NCI-H1930 (cell line): ENCODE measurements at regions not wholly inside any gene's neighbourhood (a gene's known extent, or its start where the extent isn't known, plus 50 kb on each side); places are given as distances from the start of the nearest gene placed in this dataset.
"Not testable (repeated sequence)": the region's sequence is repeated elsewhere in the genome, so short reads cannot be mapped to it uniquely, and the experiment has no call there.

Experiments used
- DNase-seq, 2 experiments: peaks; one replicate each; lab custom pipeline; 2025; lab: John Stamatoyannopoulos, UW

GRCh38 chr12:93979189-93979588 is 169.2 kb upstream of the PLXNC1 start:
- no peak for DNase-seq

GRCh38 chr12:93980711-93981110 is 167.7 kb upstream of the PLXNC1 start:
- no peak for DNase-seq

- no peak for DNase-seq
Observed at GRCh38 chr12:93981411-93981810, 167.0 kb upstream of the PLXNC1 start.

GRCh38 chr12:93982771-93983315 is 165.5 kb upstream of the PLXNC1 start:
- DNase-seq = no peak

GRCh38 chr12:93984005-93984404 is 164.4 kb upstream of the PLXNC1 start:
- no peak for DNase-seq

GRCh38 chr12:93989949-93990348 is 158.4 kb upstream of the PLXNC1 start:
- no peak for DNase-seq

- DNase-seq = no peak
Observed at GRCh38 chr12:93990832-93991803, 157.3 kb upstream of the PLXNC1 start.

- no peak for DNase-seq
Observed at GRCh38 chr12:93991829-93992461, 156.4 kb upstream of the PLXNC1 start.

- DNase-seq = no peak
Observed at GRCh38 chr12:93994721-93995120, 153.7 kb upstream of the PLXNC1 start.

- no peak for DNase-seq
Observed at GRCh38 chr12:93996321-93996720, 152.1 kb upstream of the PLXNC1 start.

GRCh38 chr12:94001691-94002090 is 146.7 kb upstream of the PLXNC1 start:
- DNase-seq = no peak

- not testable (repeated sequence) for DNase-seq
Observed at GRCh38 chr12:94002925-94003324, 145.5 kb upstream of the PLXNC1 start.

GRCh38 chr12:94007833-94008232 is 140.5 kb upstream of the PLXNC1 start:
- DNase-seq = not testable (repeated sequence)

- DNase-seq = no peak
Observed at GRCh38 chr12:94010307-94010706, 138.1 kb upstream of the PLXNC1 start.

- DNase-seq = no peak
Observed at GRCh38 chr12:94012071-94012470, 136.3 kb upstream of the PLXNC1 start.

GRCh38 chr12:94012590-94012989 is 135.8 kb upstream of the PLXNC1 start:
- DNase-seq = no peak

- not testable (repeated sequence) for DNase-seq
Observed at GRCh38 chr12:94017247-94017646, 131.1 kb upstream of the PLXNC1 start.

- DNase-seq = no peak
Observed at GRCh38 chr12:94020335-94020734, 128.0 kb upstream of the PLXNC1 start.

- no peak for DNase-seq
Observed at GRCh38 chr12:94023879-94024278, 124.5 kb upstream of the PLXNC1 start.

GRCh38 chr12:94025068-94025467 is 123.3 kb upstream of the PLXNC1 start:
- no peak for DNase-seq

- no peak for DNase-seq
Observed at GRCh38 chr12:94025756-94026155, 122.6 kb upstream of the PLXNC1 start.

- DNase-seq = no peak
Observed at GRCh38 chr12:94026596-94026995, 121.8 kb upstream of the PLXNC1 start.

- no peak for DNase-seq
Observed at GRCh38 chr12:94027561-94027960, 120.8 kb upstream of the PLXNC1 start.
